Spleen (tissue), 7 donors: ENCODE measurements at regions not wholly inside any gene's neighbourhood (a gene's known extent, or its start where the extent isn't known, plus 50 kb on each side); places are given as distances from the start of the nearest gene placed in this dataset.

Experiments used
- POLR2A ChIP-seq, 3 donors: fragments of 450-650 bp; IDR thresholded peaks; one replicate each; pipeline ENCODE4 v1.5.1; 2017; ENCODE audit warnings: antibody characterized with exemption in 3 of 3, mild to moderate bottlenecking in 1 of 3
- POLR2AphosphoS5 ChIP-seq, 3 donors: sonication (generic); formaldehyde crosslinking; IDR thresholded peaks; one replicate each; pipeline ENCODE4 v1.5.1; 2017; ENCODE audit warnings: antibody characterized with exemption in 3 of 3
- TF ChIP-seq, protein P1 (sequence below), 11 experiments: fragments of 200-600 bp in 7 of 11; fragments of 450-650 bp in 4 of 11; sonication (generic) in 4 of 11; IDR thresholded peaks in 8 of 11; conservative IDR thresholded peaks in 3 of 11; 1 replicate in 7 of 11; 2 replicates in 4 of 11; pipeline versions ENCODE4 v1.4.0 to v1.8.0; 2016 to 2021; ENCODE audit warnings: antibody characterized with exemption in 11 of 11, inconsistent platforms in 4 of 11, mild to moderate bottlenecking in 1 of 11
- donor health status: DM: no; HTN: no; CAD: no; lungs with moderate emphysema.
- donor health status: DM: no; HTN: no; CAD: no.
- donor health status: DM: no; HTN: no; CAD: no.

DNA sequence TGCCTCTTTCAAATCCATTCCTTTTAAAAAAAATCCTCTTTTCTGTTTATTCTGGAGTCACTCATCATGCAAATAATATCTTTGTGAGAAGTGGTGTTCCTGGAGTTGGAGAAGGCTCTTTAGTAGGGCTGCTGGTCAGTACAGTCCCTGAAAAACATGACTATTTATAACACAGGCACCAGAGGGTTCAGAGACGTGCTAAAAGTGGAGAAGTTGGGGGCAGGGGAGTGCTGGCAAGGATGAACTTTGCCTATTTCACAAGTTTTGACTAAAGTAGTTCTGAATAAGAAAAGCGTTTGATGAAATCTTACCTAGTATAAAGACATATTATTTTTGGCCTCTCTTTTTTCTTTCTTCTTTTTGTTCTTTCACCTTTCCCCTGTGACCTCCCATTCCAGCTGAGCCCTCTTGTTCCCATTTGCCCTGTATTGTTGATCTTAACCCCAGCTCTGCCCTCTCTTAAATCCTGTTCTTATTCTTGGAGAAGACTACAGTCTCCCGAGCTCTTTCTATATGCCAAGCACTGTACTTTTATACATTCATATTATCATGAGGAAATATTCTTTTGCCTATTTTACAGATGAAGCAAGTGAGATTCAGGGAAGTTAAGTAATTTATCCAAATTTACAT lies 129.1 kb downstream of the TM9SF2 start:
- TF ChIP-seq, protein P1, sequence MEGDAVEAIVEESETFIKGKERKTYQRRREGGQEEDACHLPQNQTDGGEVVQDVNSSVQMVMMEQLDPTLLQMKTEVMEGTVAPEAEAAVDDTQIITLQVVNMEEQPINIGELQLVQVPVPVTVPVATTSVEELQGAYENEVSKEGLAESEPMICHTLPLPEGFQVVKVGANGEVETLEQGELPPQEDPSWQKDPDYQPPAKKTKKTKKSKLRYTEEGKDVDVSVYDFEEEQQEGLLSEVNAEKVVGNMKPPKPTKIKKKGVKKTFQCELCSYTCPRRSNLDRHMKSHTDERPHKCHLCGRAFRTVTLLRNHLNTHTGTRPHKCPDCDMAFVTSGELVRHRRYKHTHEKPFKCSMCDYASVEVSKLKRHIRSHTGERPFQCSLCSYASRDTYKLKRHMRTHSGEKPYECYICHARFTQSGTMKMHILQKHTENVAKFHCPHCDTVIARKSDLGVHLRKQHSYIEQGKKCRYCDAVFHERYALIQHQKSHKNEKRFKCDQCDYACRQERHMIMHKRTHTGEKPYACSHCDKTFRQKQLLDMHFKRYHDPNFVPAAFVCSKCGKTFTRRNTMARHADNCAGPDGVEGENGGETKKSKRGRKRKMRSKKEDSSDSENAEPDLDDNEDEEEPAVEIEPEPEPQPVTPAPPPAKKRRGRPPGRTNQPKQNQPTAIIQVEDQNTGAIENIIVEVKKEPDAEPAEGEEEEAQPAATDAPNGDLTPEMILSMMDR (IDR thresholded peaks at IDR 0.05 in 8 of 11, conservative IDR thresholded peaks at IDR 0.05 in 3 of 11), result no peak
- TF ChIP-seq POLR2AphosphoS5 (IDR thresholded peaks at IDR 0.05) (no peak), POLR2A (IDR thresholded peaks at IDR 0.05) (no peak)
